ENCODE measurements at regions not wholly inside any gene's neighbourhood (a gene's known extent, or its start where the extent isn't known, plus 50 kb on each side); places are given as distances from the start of the nearest gene placed in this dataset.

DNA sequence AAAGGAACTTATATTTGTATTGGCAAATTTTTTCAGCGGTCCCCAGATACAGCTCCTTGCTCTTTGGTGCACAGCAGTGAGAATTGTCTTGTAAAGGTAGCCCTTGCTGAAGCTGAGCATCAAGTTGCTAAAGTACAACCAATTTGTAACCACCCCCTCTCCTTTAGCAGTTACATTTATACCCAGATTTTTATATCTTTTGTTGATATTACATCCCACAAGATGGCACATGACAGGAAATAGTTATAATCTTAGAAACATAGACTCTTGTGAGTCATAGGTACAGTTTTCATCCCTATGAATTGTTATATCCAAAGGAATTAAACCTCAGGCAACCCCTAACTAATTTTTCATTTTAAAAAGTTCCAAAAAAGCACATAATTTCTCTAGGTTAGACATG lies 523.0 kb upstream of the SLITRK1 start:
- Histone ChIP-seq H3K4me3 (no peak overlapping the region), H3K9me3 (peaks cover 0 to 3% (median 0%) of the 10 kb centered on the region in 11 donors), H3K27ac (no peak overlapping the region), H3K36me3 (no peaks in the 10 kb centered on the region), H3K27me3 (no peaks in the 10 kb centered on the region), H3K4me1 (no peaks in the 10 kb centered on the region)
- ATAC-seq: no peak
- TF ChIP-seq, protein P1, sequence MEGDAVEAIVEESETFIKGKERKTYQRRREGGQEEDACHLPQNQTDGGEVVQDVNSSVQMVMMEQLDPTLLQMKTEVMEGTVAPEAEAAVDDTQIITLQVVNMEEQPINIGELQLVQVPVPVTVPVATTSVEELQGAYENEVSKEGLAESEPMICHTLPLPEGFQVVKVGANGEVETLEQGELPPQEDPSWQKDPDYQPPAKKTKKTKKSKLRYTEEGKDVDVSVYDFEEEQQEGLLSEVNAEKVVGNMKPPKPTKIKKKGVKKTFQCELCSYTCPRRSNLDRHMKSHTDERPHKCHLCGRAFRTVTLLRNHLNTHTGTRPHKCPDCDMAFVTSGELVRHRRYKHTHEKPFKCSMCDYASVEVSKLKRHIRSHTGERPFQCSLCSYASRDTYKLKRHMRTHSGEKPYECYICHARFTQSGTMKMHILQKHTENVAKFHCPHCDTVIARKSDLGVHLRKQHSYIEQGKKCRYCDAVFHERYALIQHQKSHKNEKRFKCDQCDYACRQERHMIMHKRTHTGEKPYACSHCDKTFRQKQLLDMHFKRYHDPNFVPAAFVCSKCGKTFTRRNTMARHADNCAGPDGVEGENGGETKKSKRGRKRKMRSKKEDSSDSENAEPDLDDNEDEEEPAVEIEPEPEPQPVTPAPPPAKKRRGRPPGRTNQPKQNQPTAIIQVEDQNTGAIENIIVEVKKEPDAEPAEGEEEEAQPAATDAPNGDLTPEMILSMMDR (IDR thresholded peaks at IDR 0.05): no peak
- intact Hi-C loops (cut with DNase I): no loop called here
- 82 to 85% methylated on average over 1 of the region's 1 CpG for WGBS, 2 donors
- DNase-seq: no peak

DNA sequence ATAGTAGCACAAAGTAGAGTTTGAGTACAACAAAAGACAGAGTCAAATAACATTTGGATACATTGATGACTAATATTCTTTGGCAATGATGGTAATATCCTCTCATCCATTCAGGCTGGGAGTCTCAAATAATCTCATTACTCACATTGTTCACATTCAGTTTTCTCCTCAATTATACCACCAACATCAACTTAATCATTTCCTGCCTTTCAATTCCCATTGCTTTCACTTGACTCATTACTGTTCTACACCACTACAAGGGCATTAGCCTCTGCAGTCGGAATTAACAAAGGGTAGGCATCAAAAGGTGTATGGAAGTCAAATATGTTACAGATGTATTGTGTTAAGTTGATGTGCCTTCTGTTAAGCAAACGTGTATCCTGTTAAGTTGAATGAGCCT lies 518.4 kb upstream of the SLITRK1 start:
- Histone ChIP-seq H3K27me3 (no peaks in the 10 kb centered on the region), H3K36me3 (no peaks in the 10 kb centered on the region), H3K27ac (no peak overlapping the region), H3K4me1 (no peaks in the 10 kb centered on the region), H3K4me3 (no peak overlapping the region), H3K9me3 (peaks cover 0 to 28% (median 0%) of the 10 kb centered on the region in 11 donors)
- intact Hi-C loops (cut with DNase I): no loop called here
- ATAC-seq: no peak
- TF ChIP-seq, protein P1 (IDR thresholded peaks at IDR 0.05): no peak
- no peak for DNase-seq
- WGBS, 2 donors: 57 to 59% methylated on average over 2 of the region's 2 CpGs

- 78 to 89% methylated on average over 7 of the region's 7 CpGs for WGBS, 2 donors
- Histone ChIP-seq H3K36me3 (no peaks in the 10 kb centered on the region), H3K27me3 (no peaks in the 10 kb centered on the region), H3K4me1 (no peaks in the 10 kb centered on the region), H3K27ac (no peak overlapping the region), H3K9me3 (peaks cover 0 to 32% (median 0%) of the 10 kb centered on the region in 11 donors), H3K4me3 (no peak overlapping the region)
- ATAC-seq: no peak
- TF ChIP-seq, protein P1 (IDR thresholded peaks at IDR 0.05): no peak
- intact Hi-C loops (cut with DNase I): no loop called here
- no peak for DNase-seq
Measured at GRCh38 chr13:84399320-84400085, 517.2 kb upstream of the SLITRK1 start.

- intact Hi-C loops (cut with DNase I): no loop called here
- Histone ChIP-seq H3K36me3 (no peaks in the 10 kb centered on the region), H3K4me1 (no peaks in the 10 kb centered on the region), H3K27ac (no peak overlapping the region), H3K4me3 (no peak overlapping the region), H3K27me3 (no peaks in the 10 kb centered on the region), H3K9me3 (peaks cover 0 to 61% (median 8%) of the 10 kb centered on the region in 11 donors)
- ATAC-seq (no peak), DNase-seq (no peak)
- TF ChIP-seq, protein P1 (IDR thresholded peaks at IDR 0.05): no peak
- 75 to 76% methylated on average over 4 of the region's 4 CpGs for WGBS, 2 donors
Measured at GRCh38 chr13:84393981-84394625, 511.8 kb upstream of the SLITRK1 start.
